ENCODE measurements at regions not wholly inside any gene's neighbourhood (a gene's known extent, or its start where the extent isn't known, plus 50 kb on each side); places are given as distances from the start of the nearest gene placed in this dataset.

- H3K27me3 ChIP-seq (ENCODE audit: insufficient read depth, low read depth, severe bottlenecking), result no peaks in the 10 kb centered on the region
- H3K36me3 ChIP-seq, result peaks cover 27% of the 10 kb centered on the region
- H3K4me3 ChIP-seq (ENCODE audit: low read depth, low read length), result no peak overlapping the region
- TF ChIP-seq CTCF (IDR thresholded peaks at IDR 0.05; ENCODE audit: low read depth, low read length), result no peak
- H3K9me3 ChIP-seq (ENCODE audit: severe bottlenecking), result peaks cover 10% of the 10 kb centered on the region
- no peak overlapping the region for H3K27ac ChIP-seq
- DNase-seq, result no peak
Observed at GRCh38 chr21:29396951-29397455, 98.3 kb downstream of the BACH1 start.

- no peak overlapping the region for H3K27ac ChIP-seq
- no peaks in the 10 kb centered on the region for H3K27me3 ChIP-seq (ENCODE audit: insufficient read depth, low read depth, severe bottlenecking)
- peaks cover 5% of the 10 kb centered on the region for H3K9me3 ChIP-seq (ENCODE audit: severe bottlenecking)
- TF ChIP-seq CTCF (IDR thresholded peaks at IDR 0.05; ENCODE audit: low read depth, low read length), result no peak
- H3K36me3 ChIP-seq, result peaks cover 22% of the 10 kb centered on the region
- H3K4me3 ChIP-seq (ENCODE audit: low read depth, low read length), result no peak overlapping the region
- DNase-seq, result no peak
Observed at GRCh38 chr21:29403301-29403700, 104.6 kb downstream of the BACH1 start.

GRCh38 chr21:29403922-29404538 is 105.3 kb downstream of the BACH1 start:
- Histone ChIP-seq H3K9me3 (ENCODE audit: severe bottlenecking) (peaks cover 5% of the 10 kb centered on the region), H3K27ac (0 out of 2 replicates have a peak overlapping the region, but pooled peaks have one; percentile 26), H3K4me3 (ENCODE audit: low read depth, low read length) (no peak overlapping the region), H3K36me3 (peaks cover 18% of the 10 kb centered on the region), H3K27me3 (ENCODE audit: insufficient read depth, low read depth, severe bottlenecking) (no peaks in the 10 kb centered on the region)
- DNase-seq, result no peak
- no peak for TF ChIP-seq CTCF (IDR thresholded peaks at IDR 0.05; ENCODE audit: low read depth, low read length)

GRCh38 chr21:29405503-29406122 is 106.9 kb downstream of the BACH1 start:
- TF ChIP-seq CTCF (IDR thresholded peaks at IDR 0.05; ENCODE audit: low read depth, low read length), result no peak
- H3K9me3 ChIP-seq (ENCODE audit: severe bottlenecking), result no peaks in the 10 kb centered on the region
- H3K27me3 ChIP-seq (ENCODE audit: insufficient read depth, low read depth, severe bottlenecking), result no peaks in the 10 kb centered on the region
- H3K27ac ChIP-seq, result no peak overlapping the region
- peaks cover 4% of the 10 kb centered on the region; the same call in 1 of the 2 replicates for H3K36me3 ChIP-seq
- no peak overlapping the region for H3K4me3 ChIP-seq (ENCODE audit: low read depth, low read length)
- no peak for DNase-seq

GRCh38 chr21:29406385-29406784 is 107.7 kb downstream of the BACH1 start:
- peaks cover 4% of the 10 kb centered on the region for H3K36me3 ChIP-seq

More at GRCh38 chr21:29406385-29406784, 107.7 kb downstream of the BACH1 start:
- Histone ChIP-seq H3K9me3 (ENCODE audit: severe bottlenecking) (no peaks in the 10 kb centered on the region), H3K27ac (no peak overlapping the region), H3K4me3 (ENCODE audit: low read depth, low read length) (no peak overlapping the region), H3K27me3 (ENCODE audit: insufficient read depth, low read depth, severe bottlenecking) (no peaks in the 10 kb centered on the region)
- no peak for DNase-seq
- TF ChIP-seq CTCF (IDR thresholded peaks at IDR 0.05; ENCODE audit: low read depth, low read length), result no peak

Measured in WERI-Rb-1 (cell line).